ENCODE measurements at regions not wholly inside any gene's neighbourhood (a gene's known extent, or its start where the extent isn't known, plus 50 kb on each side); places are given as distances from the start of the nearest gene placed in this dataset.

DNA sequence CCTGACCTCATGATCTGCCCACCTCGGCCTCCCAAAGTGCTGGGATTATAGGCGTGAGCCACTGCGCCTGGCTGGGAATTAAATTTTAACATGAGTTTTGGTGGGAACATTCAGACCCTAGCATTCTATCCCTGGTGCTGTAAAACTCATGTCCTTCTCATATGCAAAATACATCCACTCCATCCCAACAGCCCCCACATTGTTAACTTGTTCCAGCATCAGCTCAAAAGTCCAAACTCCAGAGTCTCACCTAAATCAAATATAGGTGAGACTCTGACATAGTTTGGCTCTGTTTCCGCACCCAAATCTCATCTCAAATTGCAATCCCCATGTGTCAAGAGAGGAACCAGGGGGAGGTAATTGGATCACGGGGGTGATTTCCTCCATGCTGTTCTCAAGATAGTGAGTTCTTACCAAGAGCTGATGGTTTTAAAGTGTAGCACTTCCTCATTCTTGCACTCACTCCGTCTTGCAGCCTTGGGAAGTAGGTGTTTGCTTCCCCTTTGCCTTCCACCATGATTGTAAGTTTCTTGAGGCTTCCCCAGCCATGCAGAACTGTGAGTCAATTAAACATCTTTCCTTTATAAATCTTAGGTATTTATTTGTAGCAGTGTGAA is 96.2 kb upstream of the PLCL2 start:
- TF ChIP-seq JUN (IDR thresholded peaks at IDR 0.05; ENCODE audit: borderline replicate concordance, insufficient read depth, insufficient read length, low read depth) = no peak
- TF ChIP-seq, protein P1, sequence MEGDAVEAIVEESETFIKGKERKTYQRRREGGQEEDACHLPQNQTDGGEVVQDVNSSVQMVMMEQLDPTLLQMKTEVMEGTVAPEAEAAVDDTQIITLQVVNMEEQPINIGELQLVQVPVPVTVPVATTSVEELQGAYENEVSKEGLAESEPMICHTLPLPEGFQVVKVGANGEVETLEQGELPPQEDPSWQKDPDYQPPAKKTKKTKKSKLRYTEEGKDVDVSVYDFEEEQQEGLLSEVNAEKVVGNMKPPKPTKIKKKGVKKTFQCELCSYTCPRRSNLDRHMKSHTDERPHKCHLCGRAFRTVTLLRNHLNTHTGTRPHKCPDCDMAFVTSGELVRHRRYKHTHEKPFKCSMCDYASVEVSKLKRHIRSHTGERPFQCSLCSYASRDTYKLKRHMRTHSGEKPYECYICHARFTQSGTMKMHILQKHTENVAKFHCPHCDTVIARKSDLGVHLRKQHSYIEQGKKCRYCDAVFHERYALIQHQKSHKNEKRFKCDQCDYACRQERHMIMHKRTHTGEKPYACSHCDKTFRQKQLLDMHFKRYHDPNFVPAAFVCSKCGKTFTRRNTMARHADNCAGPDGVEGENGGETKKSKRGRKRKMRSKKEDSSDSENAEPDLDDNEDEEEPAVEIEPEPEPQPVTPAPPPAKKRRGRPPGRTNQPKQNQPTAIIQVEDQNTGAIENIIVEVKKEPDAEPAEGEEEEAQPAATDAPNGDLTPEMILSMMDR (IDR thresholded peaks at IDR 0.05; ENCODE audit: extremely low read depth in 1 of 2, insufficient read depth in 1 of 2, low read depth in 1 of 2, low read length in 2 of 2) = no peak

Measured in endothelial cell of umbilical vein (primary cell).